ENCODE measurements at regions not wholly inside any gene's neighbourhood (a gene's known extent, or its start where the extent isn't known, plus 50 kb on each side); places are given as distances from the start of the nearest gene placed in this dataset.

DNA sequence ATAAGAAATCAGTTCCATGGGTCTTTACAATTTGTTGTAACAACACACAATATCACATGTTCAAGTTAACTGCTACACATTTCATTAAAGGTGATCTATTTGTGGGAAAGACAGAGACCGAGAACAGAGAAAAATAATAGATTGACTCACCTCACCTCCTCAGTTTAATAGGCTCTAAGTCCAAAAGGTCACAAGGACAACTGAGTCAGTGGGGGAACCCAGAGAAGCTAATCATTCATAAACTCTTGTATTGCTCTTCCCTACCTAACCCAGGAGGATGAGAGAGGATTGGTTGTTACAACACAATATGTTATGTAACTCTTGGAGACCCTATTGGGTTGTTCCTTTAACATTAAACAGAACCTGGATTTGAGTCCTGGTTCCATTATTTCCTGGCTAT, 72.2 kb upstream of the CRY1 start:
- TF ChIP-seq EZH2 (IDR thresholded peaks at IDR 0.05; ENCODE audit: borderline replicate concordance, low read length), result no peak
- TF ChIP-seq, protein P1, sequence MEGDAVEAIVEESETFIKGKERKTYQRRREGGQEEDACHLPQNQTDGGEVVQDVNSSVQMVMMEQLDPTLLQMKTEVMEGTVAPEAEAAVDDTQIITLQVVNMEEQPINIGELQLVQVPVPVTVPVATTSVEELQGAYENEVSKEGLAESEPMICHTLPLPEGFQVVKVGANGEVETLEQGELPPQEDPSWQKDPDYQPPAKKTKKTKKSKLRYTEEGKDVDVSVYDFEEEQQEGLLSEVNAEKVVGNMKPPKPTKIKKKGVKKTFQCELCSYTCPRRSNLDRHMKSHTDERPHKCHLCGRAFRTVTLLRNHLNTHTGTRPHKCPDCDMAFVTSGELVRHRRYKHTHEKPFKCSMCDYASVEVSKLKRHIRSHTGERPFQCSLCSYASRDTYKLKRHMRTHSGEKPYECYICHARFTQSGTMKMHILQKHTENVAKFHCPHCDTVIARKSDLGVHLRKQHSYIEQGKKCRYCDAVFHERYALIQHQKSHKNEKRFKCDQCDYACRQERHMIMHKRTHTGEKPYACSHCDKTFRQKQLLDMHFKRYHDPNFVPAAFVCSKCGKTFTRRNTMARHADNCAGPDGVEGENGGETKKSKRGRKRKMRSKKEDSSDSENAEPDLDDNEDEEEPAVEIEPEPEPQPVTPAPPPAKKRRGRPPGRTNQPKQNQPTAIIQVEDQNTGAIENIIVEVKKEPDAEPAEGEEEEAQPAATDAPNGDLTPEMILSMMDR (IDR thresholded peaks at IDR 0.05; ENCODE audit: low read length), result no peak

Data from OCI-LY1 (cell line).